Esophagus squamous epithelium (tissue), 4 donors: ENCODE measurements at regions not wholly inside any gene's neighbourhood (a gene's known extent, or its start where the extent isn't known, plus 50 kb on each side); places are given as distances from the start of the nearest gene placed in this dataset.

Source experiments
- CTCF ChIP-seq, 6 experiments: fragments of 450-650 bp in 4 of 6; fragments of 200-600 bp in 2 of 6; sonication (generic) in 2 of 6; IDR thresholded peaks; one replicate each; pipeline ENCODE4 v1.5.1; 2016 to 2019; ENCODE audit warnings: antibody characterized with exemption in 6 of 6, mild to moderate bottlenecking in 4 of 6, moderate library complexity in 4 of 6
- POLR2A ChIP-seq, 4 donors: fragments of 450-650 bp; IDR thresholded peaks; one replicate each; pipeline ENCODE4 v1.6.1; 2017; ENCODE audit warnings: antibody characterized with exemption in 4 of 4, mild to moderate bottlenecking in 4 of 4, moderate library complexity in 3 of 4

- no peak for TF ChIP-seq POLR2A (IDR thresholded peaks at IDR 0.05)
- no peak for TF ChIP-seq CTCF (IDR thresholded peaks at IDR 0.05)
Observed at GRCh38 chr2:234874347-234875046, 77.3 kb upstream of the SH3BP4 start.
